Thyroid gland (tissue), 4 donors: ENCODE measurements at regions not wholly inside any gene's neighbourhood (a gene's known extent, or its start where the extent isn't known, plus 50 kb on each side); places are given as distances from the start of the nearest gene placed in this dataset.

ENCODE experiments used
- DNase-seq, 2 donors: peaks; one replicate each; pipeline ENCODE4 v3.0.0-alpha.2; 2019
- H3K27ac ChIP-seq, 3 donors: fragments of 200-600 bp; sonication (generic); 1 replicate in 2 of 3; 2 replicates in 1 of 3; pipeline ENCODE4 v1.5.1; 2016 to 2019; ENCODE audit warnings: mild to moderate bottlenecking in 1 of 3, moderate library complexity in 1 of 3
- H3K27me3 ChIP-seq: fragments of 200-600 bp; sonication (generic); one replicate; pipeline ENCODE4 v1.5.1; 2019
- H3K36me3 ChIP-seq, 2 donors: fragments of 200-600 bp; sonication (generic); one replicate each; pipeline ENCODE4 v1.5.1; 2016 to 2019
- H3K4me1 ChIP-seq, 2 donors: fragments of 200-600 bp; sonication (generic); one replicate each; pipeline ENCODE4 v1.5.1; 2017 to 2019
- H3K4me3 ChIP-seq, 3 donors: fragments of 200-600 bp; sonication (generic); replicated peaks in 1 of 3; 1 replicate in 2 of 3; 2 replicates in 1 of 3; pipeline ENCODE4 v1.5.1; 2016; ENCODE audit warnings: mild to moderate bottlenecking in 1 of 3
- H3K9me3 ChIP-seq: fragments of 200-600 bp; sonication (generic); one replicate; pipeline ENCODE4 v1.5.1; 2017
- POLR2A ChIP-seq, 2 donors: fragments of 450-650 bp; IDR thresholded peaks; one replicate each; pipeline ENCODE4 v1.6.1; 2017; ENCODE audit warnings: antibody characterized with exemption in 2 of 2, mild to moderate bottlenecking in 2 of 2, moderate library complexity in 1 of 2
- WGBS, 2 donors: methylation state at CpG; one replicate each; pipeline ENCODE4 v1.1.5; 2017; 5-methylcytosine and 5-hydroxymethylcytosine counted together
- intact Hi-C: fragments of 100-400 bp; cut with DNase I; formaldehyde crosslinking; loops from one replicate; pipeline ENCODE4 v1.15.1; 2023
- TF ChIP-seq, protein P1 (sequence below), 6 experiments: fragments of 200-600 bp in 3 of 6; fragments of 450-650 bp in 3 of 6; sonication (generic) in 3 of 6; IDR thresholded peaks; one replicate each; pipeline ENCODE4 v1.5.1; 2016 to 2019; ENCODE audit warnings: antibody characterized with exemption in 6 of 6, mild to moderate bottlenecking in 2 of 6, inconsistent platforms in 1 of 6, moderate library complexity in 1 of 6

DNA sequence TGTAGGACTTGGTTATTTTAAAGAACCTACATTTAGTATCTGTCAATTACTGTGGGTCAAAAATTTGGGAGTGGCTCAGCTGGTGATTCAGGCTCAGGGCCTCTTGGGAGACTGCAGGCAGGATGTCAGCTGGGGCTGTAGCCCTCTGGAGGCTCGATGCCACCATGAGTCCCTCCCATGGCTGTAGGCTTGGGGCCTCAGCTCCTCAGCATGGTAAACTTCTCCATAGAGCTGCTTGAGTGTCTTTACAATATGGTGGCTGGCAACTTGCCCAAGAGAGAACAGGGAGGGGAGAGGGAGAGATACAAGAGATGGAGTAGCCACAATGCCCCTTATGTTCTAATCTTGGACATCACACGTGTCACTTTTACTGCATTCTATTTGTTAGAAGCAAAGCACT, 470.4 kb downstream of the CDH26 start:
- no peaks in the 10 kb centered on the region for H3K36me3 ChIP-seq
- no peak for DNase-seq
- H3K9me3 ChIP-seq, result no peaks in the 10 kb centered on the region
- intact Hi-C loops, result no loop called here
- WGBS, 2 donors, result 81 to 83% methylated on average over 2 of the region's 2 CpGs
- TF ChIP-seq, protein P1, sequence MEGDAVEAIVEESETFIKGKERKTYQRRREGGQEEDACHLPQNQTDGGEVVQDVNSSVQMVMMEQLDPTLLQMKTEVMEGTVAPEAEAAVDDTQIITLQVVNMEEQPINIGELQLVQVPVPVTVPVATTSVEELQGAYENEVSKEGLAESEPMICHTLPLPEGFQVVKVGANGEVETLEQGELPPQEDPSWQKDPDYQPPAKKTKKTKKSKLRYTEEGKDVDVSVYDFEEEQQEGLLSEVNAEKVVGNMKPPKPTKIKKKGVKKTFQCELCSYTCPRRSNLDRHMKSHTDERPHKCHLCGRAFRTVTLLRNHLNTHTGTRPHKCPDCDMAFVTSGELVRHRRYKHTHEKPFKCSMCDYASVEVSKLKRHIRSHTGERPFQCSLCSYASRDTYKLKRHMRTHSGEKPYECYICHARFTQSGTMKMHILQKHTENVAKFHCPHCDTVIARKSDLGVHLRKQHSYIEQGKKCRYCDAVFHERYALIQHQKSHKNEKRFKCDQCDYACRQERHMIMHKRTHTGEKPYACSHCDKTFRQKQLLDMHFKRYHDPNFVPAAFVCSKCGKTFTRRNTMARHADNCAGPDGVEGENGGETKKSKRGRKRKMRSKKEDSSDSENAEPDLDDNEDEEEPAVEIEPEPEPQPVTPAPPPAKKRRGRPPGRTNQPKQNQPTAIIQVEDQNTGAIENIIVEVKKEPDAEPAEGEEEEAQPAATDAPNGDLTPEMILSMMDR (IDR thresholded peaks at IDR 0.05), result no peak
- no peak for TF ChIP-seq POLR2A (IDR thresholded peaks at IDR 0.05)
- H3K4me3 ChIP-seq, result no peak overlapping the region
- H3K27me3 ChIP-seq, result no peaks in the 10 kb centered on the region
- no peak overlapping the region for H3K27ac ChIP-seq
- peaks cover 0 to 3% of the 10 kb centered on the region in 2 donors for H3K4me1 ChIP-seq

DNA sequence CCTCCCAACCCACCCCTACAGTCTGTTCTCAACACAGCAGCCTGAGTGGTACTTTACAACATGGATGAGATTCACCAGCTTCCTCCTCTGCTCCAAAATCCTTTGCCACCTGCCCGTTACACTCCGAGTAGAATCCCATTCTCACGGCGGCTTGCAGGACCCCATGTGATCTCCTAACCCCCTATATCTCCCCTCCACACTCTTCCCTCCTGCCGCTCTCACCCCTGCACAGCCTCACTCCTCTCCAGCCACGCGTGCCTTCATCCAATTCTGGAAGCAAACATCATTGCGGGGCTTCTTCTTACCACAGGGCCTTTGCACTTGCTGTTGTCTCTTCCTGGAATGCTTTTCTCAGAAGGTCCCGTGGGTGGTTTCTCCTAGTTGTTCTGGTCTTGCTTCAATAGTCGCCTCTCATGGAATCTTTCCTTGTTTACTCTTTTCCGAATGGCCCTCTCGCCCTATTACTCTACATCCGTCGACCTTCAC, 472.3 kb downstream of the CDH26 start:
- intact Hi-C loops, result no loop called here
- Histone ChIP-seq H3K27me3 (no peaks in the 10 kb centered on the region), H3K4me3 (no peak overlapping the region), H3K4me1 (peaks cover 0 to 3% of the 10 kb centered on the region in 2 donors), H3K36me3 (no peaks in the 10 kb centered on the region), H3K27ac (no peak overlapping the region), H3K9me3 (no peaks in the 10 kb centered on the region)
- no peak for TF ChIP-seq POLR2A (IDR thresholded peaks at IDR 0.05)
- TF ChIP-seq, protein P1 (IDR thresholded peaks at IDR 0.05), result no peak
- WGBS, 2 donors, result 96% methylated on average over 14 of the region's 14 CpGs
- no peak for DNase-seq

DNA sequence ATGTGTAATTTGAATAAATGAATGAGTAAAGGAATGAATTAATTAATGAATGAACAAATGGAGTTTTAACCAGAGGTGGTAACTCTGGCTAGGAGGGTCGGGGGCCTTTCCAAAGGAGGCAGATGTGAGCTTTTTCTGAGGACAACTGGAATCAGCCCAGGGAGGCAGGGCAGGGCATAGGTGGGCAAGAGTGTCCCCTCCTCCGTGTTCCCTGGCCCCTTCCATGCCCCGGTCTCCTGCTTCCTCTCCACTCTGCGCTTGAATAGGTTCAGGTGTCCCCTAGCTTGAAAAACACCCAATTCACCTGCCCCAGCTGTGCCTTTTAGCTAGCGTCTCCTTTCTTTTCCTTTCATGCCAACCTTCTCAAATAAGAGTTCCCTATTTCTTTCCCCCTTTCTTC, 473.1 kb downstream of the CDH26 start:
- DNase-seq, result no peak
- H3K4me3 ChIP-seq, result no peak overlapping the region
- no peaks in the 10 kb centered on the region for H3K9me3 ChIP-seq
- intact Hi-C loops, result no loop called here
- WGBS, 2 donors, result 72 to 77% methylated on average over 5 of the region's 5 CpGs
- no peaks in the 10 kb centered on the region for H3K27me3 ChIP-seq
- TF ChIP-seq POLR2A (IDR thresholded peaks at IDR 0.05), result no peak
- TF ChIP-seq, protein P1 (IDR thresholded peaks at IDR 0.05), result no peak
- no peaks in the 10 kb centered on the region for H3K36me3 ChIP-seq
- no peaks in the 10 kb centered on the region for H3K4me1 ChIP-seq
- H3K27ac ChIP-seq, result no peak overlapping the region

DNA sequence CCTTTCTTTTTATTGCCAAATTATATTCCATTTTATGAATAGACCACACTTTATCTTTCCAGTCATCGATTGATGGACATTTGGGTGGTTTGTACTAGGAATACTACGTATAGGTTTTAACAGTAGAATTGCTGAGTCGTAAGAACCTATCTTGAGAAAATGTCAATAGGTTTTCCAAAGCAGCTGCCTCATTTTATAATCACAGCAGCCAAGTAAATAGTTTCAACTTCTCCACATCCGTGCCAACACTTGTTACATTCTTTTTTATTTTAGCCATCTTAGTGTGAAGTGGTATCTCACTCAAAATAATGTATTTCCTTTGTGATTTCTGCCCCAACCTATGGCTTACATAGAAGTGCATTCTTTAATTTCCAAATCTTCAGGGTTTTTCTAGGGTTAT, 479.2 kb downstream of the CDH26 start:
- Histone ChIP-seq H3K36me3 (no peaks in the 10 kb centered on the region), H3K9me3 (no peaks in the 10 kb centered on the region), H3K4me3 (no peak overlapping the region), H3K27ac (no peak overlapping the region), H3K4me1 (no peaks in the 10 kb centered on the region), H3K27me3 (no peaks in the 10 kb centered on the region)
- WGBS, 2 donors, result 84 to 96% methylated on average over 4 of the region's 4 CpGs
- no peak for DNase-seq
- intact Hi-C loops, result no loop called here
- TF ChIP-seq, protein P1 (IDR thresholded peaks at IDR 0.05), result no peak
- TF ChIP-seq POLR2A (IDR thresholded peaks at IDR 0.05), result no peak

DNA sequence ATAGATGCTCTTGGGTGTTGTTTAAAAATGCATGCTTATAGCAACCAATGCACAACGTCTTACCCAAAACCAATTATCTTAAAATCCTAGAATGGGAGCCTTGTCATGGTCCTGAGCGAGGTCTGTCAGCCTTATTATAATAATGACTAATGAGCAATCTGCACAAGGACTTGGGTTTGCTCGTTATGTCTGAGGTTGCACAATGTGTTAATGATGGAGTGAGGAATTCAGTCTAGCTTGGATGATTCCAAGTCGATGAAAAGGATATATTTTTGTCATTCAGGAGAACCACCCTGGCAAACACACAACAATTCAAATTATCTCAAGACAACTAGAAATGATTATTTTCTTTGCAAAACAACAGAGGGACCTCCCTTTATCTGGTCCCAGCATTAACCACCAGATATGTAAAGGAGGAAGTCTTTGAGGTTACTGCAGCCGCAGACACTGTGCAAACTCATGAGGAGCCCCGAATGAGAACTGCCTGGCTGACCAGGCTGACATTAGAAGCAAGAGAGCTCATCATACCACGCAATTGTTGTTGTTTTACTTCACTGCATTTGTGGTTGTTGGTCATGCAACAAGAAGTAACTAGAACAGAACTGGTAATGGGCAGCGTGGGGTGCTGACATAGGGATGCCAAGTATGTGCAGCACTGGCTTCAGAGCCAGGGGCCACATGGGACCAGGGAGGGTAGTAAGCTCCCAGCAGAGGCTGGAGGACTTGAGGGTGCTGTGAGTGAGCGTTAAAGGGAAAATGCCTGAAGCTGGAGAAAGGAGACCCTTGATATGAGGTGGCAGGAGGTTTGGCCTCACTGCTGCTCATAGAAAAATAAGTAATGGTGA, 488.3 kb downstream of the CDH26 start:
- Histone ChIP-seq H3K27ac (peak overlapping the region; percentile 28 to 45 (median 37)), H3K27me3 (no peaks in the 10 kb centered on the region), H3K36me3 (no peaks in the 10 kb centered on the region), H3K4me3 (no peak overlapping the region), H3K9me3 (no peaks in the 10 kb centered on the region), H3K4me1 (peaks cover 23 to 28% of the 10 kb centered on the region in 2 donors)
- intact Hi-C loops, result no loop called here
- WGBS, 2 donors, result 38 to 40% methylated on average over 9 of the region's 9 CpGs
- DNase-seq, result peak; percentile 91 to 93
- TF ChIP-seq, protein P1 (IDR thresholded peaks at IDR 0.05), result peak in 1 of 6 experiments; percentile 2
- TF ChIP-seq POLR2A (IDR thresholded peaks at IDR 0.05), result peak in 1 of 2 donors; percentile 28
